ENCODE measurements at regions not wholly inside any gene's neighbourhood (a gene's known extent, or its start where the extent isn't known, plus 50 kb on each side); places are given as distances from the start of the nearest gene placed in this dataset.
"Not testable (repeated sequence)": the region's sequence is repeated elsewhere in the genome, so short reads cannot be mapped to it uniquely, and the experiment has no call there.

DNA sequence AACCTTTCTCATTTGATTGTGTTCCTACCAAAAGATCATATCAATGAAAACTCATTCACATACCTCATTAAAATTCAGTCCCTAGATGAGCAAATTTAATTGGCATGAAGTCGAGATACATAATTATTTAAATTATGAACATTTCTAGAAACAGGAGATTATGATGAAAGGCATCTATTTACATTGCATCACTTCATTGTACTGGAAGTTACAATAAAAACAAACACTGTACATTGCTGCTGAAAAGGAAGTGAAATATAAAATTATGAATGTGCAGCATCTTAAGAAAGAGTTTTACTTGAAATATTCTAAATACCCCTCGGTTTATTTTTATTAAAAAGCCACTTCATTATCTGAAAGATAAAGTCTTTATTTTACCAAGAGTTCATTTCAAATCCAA is 163.4 kb upstream of the ZNF385D start:
- H3K27ac Mint-ChIP-seq: no peak overlapping the region
- H3K4me1 Mint-ChIP-seq (ENCODE audit: low read depth): no peaks in the 10 kb centered on the region
- no peak for DNase-seq (ENCODE audit: low spot score)
- no peaks in the 10 kb centered on the region for H3K27me3 Mint-ChIP-seq (ENCODE audit: low read depth)
- peaks cover 22% of the 10 kb centered on the region for H3K9me3 Mint-ChIP-seq
- H3K4me3 Mint-ChIP-seq: no peak overlapping the region
- H3K36me3 Mint-ChIP-seq (ENCODE audit: low read depth): no peaks in the 10 kb centered on the region

DNA sequence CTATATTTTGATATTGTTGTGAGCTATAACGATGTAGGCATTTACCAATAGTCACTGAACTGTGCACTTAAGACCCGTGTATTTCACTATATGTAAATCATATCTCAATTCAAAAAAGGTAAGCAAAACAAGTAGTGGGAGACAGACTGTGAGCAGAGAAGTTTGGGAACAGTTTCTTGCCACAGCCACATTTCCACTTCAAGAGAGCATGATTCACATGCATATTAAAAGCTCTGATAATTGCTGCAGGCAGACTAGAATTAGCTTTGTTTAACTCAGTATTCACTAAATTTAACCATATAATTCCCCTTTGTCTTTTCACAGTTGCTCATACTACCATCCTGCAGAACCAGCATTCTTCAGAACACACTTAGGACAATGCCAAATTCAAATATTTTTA is 168.4 kb upstream of the ZNF385D start:
- H3K27me3 Mint-ChIP-seq (ENCODE audit: low read depth): no peaks in the 10 kb centered on the region
- H3K27ac Mint-ChIP-seq: no peak overlapping the region
- peaks cover 50% of the 10 kb centered on the region for H3K9me3 Mint-ChIP-seq
- DNase-seq (ENCODE audit: low spot score): no peak
- H3K36me3 Mint-ChIP-seq (ENCODE audit: low read depth): no peaks in the 10 kb centered on the region
- no peak overlapping the region for H3K4me3 Mint-ChIP-seq
- H3K4me1 Mint-ChIP-seq (ENCODE audit: low read depth): no peaks in the 10 kb centered on the region

DNA sequence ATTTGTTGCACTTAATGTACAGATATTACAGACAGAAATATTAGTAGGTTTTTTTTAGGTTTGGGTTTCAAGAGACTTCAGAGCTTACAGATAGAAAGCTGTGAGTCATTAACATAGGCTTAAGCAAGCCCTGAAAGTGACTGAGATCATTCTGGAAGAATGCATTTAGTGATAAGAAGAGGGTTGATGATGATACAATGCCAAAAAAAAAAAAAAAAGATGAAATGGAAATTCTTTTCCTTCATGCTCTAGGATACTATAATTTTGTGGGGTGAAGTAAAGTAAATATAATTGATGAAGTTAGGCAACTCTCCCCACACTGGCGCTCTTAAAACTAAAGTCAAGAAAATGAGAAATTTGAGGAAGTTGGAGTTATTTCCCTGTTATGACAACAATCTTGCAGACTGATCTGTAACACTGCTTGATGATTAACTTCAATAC is 169.4 kb upstream of the ZNF385D start:
- H3K36me3 Mint-ChIP-seq (ENCODE audit: low read depth): no peaks in the 10 kb centered on the region
- no peak overlapping the region for H3K4me3 Mint-ChIP-seq
- no peaks in the 10 kb centered on the region for H3K4me1 Mint-ChIP-seq (ENCODE audit: low read depth)
- H3K9me3 Mint-ChIP-seq: peaks cover 55% of the 10 kb centered on the region
- DNase-seq (ENCODE audit: low spot score): no peak
- no peaks in the 10 kb centered on the region for H3K27me3 Mint-ChIP-seq (ENCODE audit: low read depth)
- no peak overlapping the region for H3K27ac Mint-ChIP-seq

DNA sequence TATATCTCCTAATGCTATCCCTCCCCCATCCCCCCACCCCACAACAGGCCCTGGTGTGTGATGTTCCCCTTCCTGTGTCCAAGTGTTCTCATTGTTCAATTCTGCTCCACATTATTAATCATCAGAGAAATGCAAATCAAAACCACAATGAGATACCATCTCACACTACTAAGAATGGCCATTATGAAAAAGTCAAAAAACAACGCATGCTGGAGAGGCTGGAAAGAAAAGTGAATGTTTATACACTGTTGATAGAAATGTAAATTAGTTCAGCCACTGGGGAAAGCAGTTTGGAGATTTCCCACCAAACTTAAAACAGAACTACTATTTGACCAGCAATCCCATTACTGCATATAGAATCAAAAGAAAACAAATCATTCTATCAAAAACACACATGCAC is 172.1 kb upstream of the ZNF385D start:
- H3K9me3 Mint-ChIP-seq: peaks cover 54% of the 10 kb centered on the region

DNA sequence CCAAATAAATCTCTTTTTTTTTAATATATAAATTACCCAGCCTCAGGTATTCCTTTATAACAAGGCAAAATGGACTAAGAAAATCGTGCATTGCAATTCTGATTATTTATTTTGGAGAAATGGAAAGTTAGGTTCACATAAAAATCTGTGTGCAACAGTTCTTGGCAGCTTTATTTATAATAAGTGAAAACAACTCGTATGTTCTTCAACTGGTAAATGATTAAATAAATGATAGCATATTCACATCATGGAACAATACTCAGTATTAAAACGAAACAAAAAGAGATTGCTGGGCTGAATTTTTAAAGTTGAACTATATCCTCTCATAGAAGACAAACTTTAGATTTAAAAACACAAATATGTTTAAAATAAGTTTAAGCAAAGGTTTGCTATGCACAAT is 176.3 kb upstream of the ZNF385D start:
- Mint-ChIP-seq H3K4me3 (no peak overlapping the region), H3K27me3 (ENCODE audit: low read depth) (no peaks in the 10 kb centered on the region), H3K36me3 (ENCODE audit: low read depth) (no peaks in the 10 kb centered on the region), H3K4me1 (ENCODE audit: low read depth) (no peaks in the 10 kb centered on the region), H3K27ac (no peak overlapping the region), H3K9me3 (peaks cover 28% of the 10 kb centered on the region)
- DNase-seq (ENCODE audit: low spot score): no peak

More for the DNA sequence above, 172.1 kb upstream of the ZNF385D start:
- H3K4me3 Mint-ChIP-seq; H3K4me1 Mint-ChIP-seq (ENCODE audit: low read depth); H3K27me3 Mint-ChIP-seq (ENCODE audit: low read depth); H3K36me3 Mint-ChIP-seq (ENCODE audit: low read depth); DNase-seq (ENCODE audit: low spot score); H3K27ac Mint-ChIP-seq: not testable (repeated sequence)

DNA sequence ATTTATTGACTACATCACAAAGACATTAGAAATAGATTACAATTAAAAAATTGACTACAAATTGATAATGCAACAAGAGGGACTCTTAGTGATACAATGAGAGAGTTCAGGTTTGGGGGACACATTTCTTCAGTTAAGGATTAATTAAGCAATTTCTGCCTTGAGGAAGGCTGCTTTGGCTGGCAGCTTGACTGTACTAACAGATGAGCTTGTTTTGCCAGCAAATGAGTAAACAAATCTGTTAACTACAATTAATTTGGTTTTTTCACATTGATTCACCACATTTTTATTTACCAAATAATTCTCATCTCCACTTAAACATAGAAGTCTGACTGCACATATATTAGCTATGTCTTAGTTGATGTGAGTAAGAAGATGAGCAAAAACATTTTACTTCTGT is 183.6 kb upstream of the ZNF385D start:
- Mint-ChIP-seq H3K27me3 (ENCODE audit: low read depth) (no peaks in the 10 kb centered on the region), H3K36me3 (ENCODE audit: low read depth) (no peaks in the 10 kb centered on the region), H3K27ac (no peak overlapping the region), H3K4me3 (no peak overlapping the region), H3K9me3 (peaks cover 14% of the 10 kb centered on the region), H3K4me1 (ENCODE audit: low read depth) (no peaks in the 10 kb centered on the region)
- DNase-seq (ENCODE audit: low spot score): no peak

DNA sequence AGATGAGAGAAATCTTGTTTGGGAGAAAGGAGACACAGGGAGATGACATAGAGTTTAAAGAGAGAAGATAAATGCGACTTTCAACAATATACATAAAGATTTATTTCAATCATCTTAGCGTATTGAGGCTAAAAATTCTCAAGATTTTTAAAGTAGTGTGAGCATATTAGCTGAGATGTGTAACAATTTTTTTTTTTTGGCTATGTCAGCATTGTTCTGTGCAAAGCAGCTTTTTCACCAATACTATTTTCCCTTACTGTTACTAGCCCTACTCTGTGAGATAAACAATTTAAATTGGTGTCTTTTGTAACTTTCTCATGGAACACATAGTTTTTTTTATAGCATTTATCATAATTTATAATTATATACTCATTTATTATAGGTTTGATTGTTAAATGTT is 185.2 kb upstream of the ZNF385D start:
- peaks cover 14% of the 10 kb centered on the region for H3K9me3 Mint-ChIP-seq
- H3K4me3 Mint-ChIP-seq: no peak overlapping the region
- H3K27ac Mint-ChIP-seq: no peak overlapping the region
- no peaks in the 10 kb centered on the region for H3K36me3 Mint-ChIP-seq (ENCODE audit: low read depth)
- no peaks in the 10 kb centered on the region for H3K27me3 Mint-ChIP-seq (ENCODE audit: low read depth)
- no peaks in the 10 kb centered on the region for H3K4me1 Mint-ChIP-seq (ENCODE audit: low read depth)
- no peak for DNase-seq (ENCODE audit: low spot score)

DNA sequence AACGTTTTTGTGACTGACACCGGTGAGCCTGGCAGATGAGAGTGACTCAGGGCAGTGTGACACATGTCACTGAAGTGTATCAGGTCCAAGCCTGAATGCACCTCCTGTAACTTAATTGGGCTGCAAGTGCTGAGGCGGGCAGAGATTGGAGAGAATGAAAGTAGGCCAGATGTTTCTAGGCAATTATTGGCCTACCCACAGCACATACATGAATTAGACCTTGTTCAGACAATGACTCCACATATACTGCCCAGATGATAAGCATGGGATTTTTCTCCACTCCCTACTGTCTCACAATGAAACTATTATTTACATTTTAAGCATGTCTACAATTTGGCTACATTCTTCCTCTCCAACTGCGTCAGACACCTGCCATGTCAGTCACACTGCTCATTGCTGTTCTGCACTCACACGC is 187.3 kb upstream of the ZNF385D start:
- Mint-ChIP-seq H3K27ac (no peak overlapping the region), H3K27me3 (ENCODE audit: low read depth) (no peaks in the 10 kb centered on the region), H3K36me3 (ENCODE audit: low read depth) (no peaks in the 10 kb centered on the region), H3K4me1 (ENCODE audit: low read depth) (no peaks in the 10 kb centered on the region), H3K9me3 (peaks cover 14% of the 10 kb centered on the region), H3K4me3 (no peak overlapping the region)
- DNase-seq (ENCODE audit: low spot score): no peak

DNA sequence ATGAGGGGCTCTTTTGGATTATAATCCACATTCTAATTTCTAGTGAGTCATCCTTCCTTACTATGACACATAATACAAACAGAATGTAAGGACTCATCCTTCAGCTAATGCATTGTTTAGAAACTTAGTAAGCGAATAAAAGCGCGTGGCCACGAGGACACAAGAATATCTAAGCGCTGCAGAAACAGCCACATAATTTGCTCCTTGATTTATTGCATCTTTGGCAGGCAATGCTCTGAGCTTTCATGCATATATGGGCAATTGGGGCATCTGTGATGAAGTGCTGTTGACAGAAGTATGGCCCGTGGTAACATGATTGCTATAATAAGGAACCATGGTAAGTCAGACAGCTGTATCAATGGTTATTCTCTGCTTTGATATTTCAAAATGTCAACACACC is 191.3 kb upstream of the ZNF385D start:
- peaks cover 12% of the 10 kb centered on the region for H3K9me3 Mint-ChIP-seq
- no peak for DNase-seq (ENCODE audit: low spot score)
- H3K27me3 Mint-ChIP-seq (ENCODE audit: low read depth): no peaks in the 10 kb centered on the region
- no peaks in the 10 kb centered on the region for H3K36me3 Mint-ChIP-seq (ENCODE audit: low read depth)
- H3K4me1 Mint-ChIP-seq (ENCODE audit: low read depth): no peaks in the 10 kb centered on the region
- H3K4me3 Mint-ChIP-seq: no peak overlapping the region
- H3K27ac Mint-ChIP-seq: no peak overlapping the region

DNA sequence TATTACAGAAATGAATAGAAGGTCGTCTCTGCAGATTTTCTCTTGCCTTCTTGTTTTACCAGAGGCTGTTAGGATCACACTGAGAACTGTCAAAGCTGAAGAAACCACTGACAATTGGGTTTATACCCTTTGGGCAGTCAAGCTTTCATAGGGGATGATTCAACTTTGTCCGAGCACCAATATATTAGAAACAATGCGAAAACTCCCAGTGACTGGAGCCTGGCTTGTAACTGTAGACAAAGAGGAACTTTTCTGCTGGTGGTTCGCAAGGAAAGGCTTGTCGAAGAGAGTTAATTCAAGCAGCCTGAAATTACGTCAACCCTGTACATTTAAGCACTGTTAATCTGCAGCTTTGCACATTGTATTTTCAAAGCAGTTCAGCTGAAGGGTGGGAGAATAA is 193.2 kb upstream of the ZNF385D start:
- Mint-ChIP-seq H3K4me1 (ENCODE audit: low read depth) (no peaks in the 10 kb centered on the region), H3K36me3 (ENCODE audit: low read depth) (no peaks in the 10 kb centered on the region), H3K4me3 (no peak overlapping the region), H3K27me3 (ENCODE audit: low read depth) (no peaks in the 10 kb centered on the region), H3K9me3 (peaks cover 6% of the 10 kb centered on the region), H3K27ac (no peak overlapping the region)
- no peak for DNase-seq (ENCODE audit: low spot score)

DNA sequence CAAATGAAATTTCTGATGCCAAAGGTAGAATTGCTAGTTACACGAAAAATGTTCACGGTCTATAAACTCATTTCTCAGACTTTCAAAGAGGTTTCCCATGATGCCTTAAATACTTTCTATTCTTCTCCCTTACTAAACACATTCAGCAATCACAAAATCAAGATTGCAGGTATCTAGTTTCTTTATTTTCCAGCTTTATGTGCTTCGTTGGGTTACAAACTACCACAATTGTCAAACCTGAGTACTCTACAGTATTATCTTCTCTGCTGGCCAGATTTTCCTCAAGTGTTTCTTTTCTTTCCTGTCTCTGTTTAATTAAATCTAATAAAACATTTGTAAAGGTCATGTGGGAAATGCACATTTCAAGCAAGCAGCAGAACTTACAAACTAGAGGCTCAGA is 201.8 kb upstream of the ZNF385D start:
- no peaks in the 10 kb centered on the region for H3K4me1 Mint-ChIP-seq (ENCODE audit: low read depth)
- DNase-seq (ENCODE audit: low spot score): no peak

DNA sequence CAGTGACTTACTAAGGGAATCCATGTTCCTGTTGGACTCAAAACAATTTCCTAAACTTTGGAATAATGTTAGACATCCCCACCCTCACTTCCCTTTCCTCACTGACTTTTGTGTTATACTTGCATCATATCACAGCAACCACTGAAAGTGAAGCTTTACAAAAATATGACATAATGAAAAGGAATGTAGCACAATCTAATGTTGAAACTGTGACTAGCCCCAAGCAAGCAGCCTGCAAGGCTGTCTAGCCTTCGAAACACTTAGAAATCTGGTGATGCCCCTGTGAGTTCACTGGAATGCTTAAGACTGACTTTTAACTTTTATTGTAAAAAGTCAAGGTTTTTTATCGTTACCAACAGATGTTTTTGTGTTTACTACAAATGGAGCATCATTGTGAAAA is 203.7 kb upstream of the ZNF385D start:
- H3K4me3 Mint-ChIP-seq: no peak overlapping the region
- H3K4me1 Mint-ChIP-seq (ENCODE audit: low read depth): no peaks in the 10 kb centered on the region
- H3K27ac Mint-ChIP-seq: no peak overlapping the region
- H3K36me3 Mint-ChIP-seq (ENCODE audit: low read depth): no peaks in the 10 kb centered on the region
- peaks cover 46% of the 10 kb centered on the region for H3K9me3 Mint-ChIP-seq
- H3K27me3 Mint-ChIP-seq (ENCODE audit: low read depth): no peaks in the 10 kb centered on the region
- no peak for DNase-seq (ENCODE audit: low spot score)

More for the DNA sequence above, 201.8 kb upstream of the ZNF385D start:
- Mint-ChIP-seq H3K27me3 (ENCODE audit: low read depth) (no peaks in the 10 kb centered on the region), H3K27ac (no peak overlapping the region), H3K36me3 (ENCODE audit: low read depth) (no peaks in the 10 kb centered on the region), H3K9me3 (peaks cover 37% of the 10 kb centered on the region), H3K4me3 (no peak overlapping the region)

DNA sequence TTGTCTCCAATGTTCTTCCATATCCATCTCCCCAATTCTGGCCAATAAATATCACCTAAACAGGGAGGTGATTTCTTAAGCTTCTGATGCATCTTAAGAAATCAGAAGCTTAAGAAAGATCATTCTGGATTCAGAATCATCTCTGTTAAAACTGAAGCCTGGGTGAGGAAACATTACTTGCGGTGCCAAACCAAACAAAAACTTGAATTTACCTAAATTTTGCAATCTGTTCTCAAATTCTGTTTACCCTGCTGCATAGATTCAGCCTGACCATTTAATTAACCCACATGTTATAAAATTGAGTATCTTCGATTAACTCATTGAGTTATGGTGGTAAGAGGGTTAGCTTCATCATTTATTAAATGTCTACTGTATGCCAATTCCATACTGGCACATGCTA is 204.4 kb upstream of the ZNF385D start:
- no peaks in the 10 kb centered on the region for H3K27me3 Mint-ChIP-seq (ENCODE audit: low read depth)

DNA sequence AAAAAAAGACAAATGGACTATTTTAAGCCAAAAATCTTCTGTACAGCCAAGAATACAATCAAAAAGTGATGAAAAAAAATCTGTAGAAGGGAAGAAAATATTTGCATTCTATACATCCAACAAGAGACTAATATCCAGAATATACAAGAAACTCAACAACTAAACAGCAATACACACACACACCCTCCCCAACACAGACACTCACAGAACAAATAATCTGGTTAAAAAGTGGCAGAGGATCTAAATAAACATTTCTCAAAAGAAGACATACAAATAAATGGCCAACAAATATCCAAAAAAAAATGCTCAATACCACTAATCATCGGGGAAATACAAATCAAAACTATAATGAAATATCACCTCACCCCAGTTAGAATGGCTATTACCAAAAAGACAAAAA is 209.0 kb upstream of the ZNF385D start:
- H3K27me3 Mint-ChIP-seq (ENCODE audit: low read depth): no peaks in the 10 kb centered on the region
- DNase-seq (ENCODE audit: low spot score): no peak
- no peaks in the 10 kb centered on the region for H3K4me1 Mint-ChIP-seq (ENCODE audit: low read depth)
- no peak overlapping the region for H3K4me3 Mint-ChIP-seq
- no peaks in the 10 kb centered on the region for H3K36me3 Mint-ChIP-seq (ENCODE audit: low read depth)
- H3K9me3 Mint-ChIP-seq: peaks cover 37% of the 10 kb centered on the region
- no peak overlapping the region for H3K27ac Mint-ChIP-seq

More for the DNA sequence above, 204.4 kb upstream of the ZNF385D start:
- H3K4me3 Mint-ChIP-seq: no peak overlapping the region
- no peaks in the 10 kb centered on the region for H3K36me3 Mint-ChIP-seq (ENCODE audit: low read depth)
- H3K9me3 Mint-ChIP-seq: peaks cover 47% of the 10 kb centered on the region
- H3K4me1 Mint-ChIP-seq (ENCODE audit: low read depth): no peaks in the 10 kb centered on the region
- no peak for DNase-seq (ENCODE audit: low spot score)
- H3K27ac Mint-ChIP-seq: no peak overlapping the region

DNA sequence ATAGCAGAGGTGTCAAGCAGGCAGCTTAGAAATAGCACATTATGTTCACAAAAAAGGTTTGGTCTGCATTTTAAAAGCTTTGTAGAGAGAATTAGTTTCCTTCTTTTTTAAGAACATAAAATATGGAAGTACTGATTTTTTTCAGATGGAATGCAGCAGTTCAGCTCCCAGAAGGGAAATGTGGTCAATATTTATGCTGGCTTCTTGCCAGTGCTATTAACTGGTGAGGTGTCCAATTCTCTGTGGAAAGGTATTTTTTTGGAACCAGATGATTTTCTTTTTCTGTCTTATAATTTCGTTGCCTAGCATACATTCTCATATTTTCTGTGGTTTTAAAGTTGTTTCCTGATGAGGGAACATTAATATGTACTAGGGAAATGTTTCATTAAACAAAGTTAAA is 211.4 kb upstream of the ZNF385D start:
- Mint-ChIP-seq H3K9me3 (peaks cover 32% of the 10 kb centered on the region), H3K4me1 (ENCODE audit: low read depth) (no peaks in the 10 kb centered on the region), H3K4me3 (no peak overlapping the region), H3K27ac (no peak overlapping the region), H3K36me3 (ENCODE audit: low read depth) (no peaks in the 10 kb centered on the region), H3K27me3 (ENCODE audit: low read depth) (no peaks in the 10 kb centered on the region)
- DNase-seq (ENCODE audit: low spot score): no peak

Measured in T-helper 2 cell treated with Interferon-gamma antibody and Interleukin-4, amounts not matched to agents 5 μg/mL and 100 μg/mL, for 36 hours (primary cell).